Caki2 (cell line): ENCODE measurements at regions not wholly inside any gene's neighbourhood (a gene's known extent, or its start where the extent isn't known, plus 50 kb on each side); places are given as distances from the start of the nearest gene placed in this dataset.
"Not testable (repeated sequence)": the region's sequence is repeated elsewhere in the genome, so short reads cannot be mapped to it uniquely, and the experiment has no call there.

Experiments
- DNase-seq: peaks from one replicate; pipeline ENCODE4 v3.0.0-alpha.2; 2015; ENCODE audit warnings: low read depth
- in situ Hi-C: cut with HindIII; loops from 2 replicates; pipeline ENCODE4 v1.10.0; 2016; ENCODE audit warnings: low sequenced_read_pairs, low pct_unique_long_range_greater_than_20kb, mixed read lengths

GRCh38 chr12:74185360-74185759 lies 352.3 kb upstream of the ATXN7L3B start:
- in situ Hi-C loops: no loop called here
- no peak for DNase-seq

DNA sequence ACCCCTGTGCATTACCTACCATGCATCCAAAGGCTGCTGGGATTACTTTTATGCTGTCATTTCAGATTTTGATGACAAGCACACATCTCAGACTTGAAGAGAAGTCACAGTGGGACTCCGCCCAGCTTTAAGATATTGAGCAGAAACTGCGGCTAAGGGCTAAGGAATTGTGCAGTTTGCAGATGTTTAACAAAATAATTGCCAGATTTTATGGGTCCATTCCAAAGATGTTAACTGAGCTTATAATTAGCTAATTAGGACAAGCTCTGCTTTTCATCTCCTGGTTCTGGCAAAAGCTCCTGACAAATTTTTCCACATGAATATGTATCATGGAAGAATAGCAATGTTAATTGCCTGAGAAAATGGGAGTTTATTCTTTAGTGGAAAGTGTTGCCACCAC lies 344.4 kb upstream of the ATXN7L3B start:
- in situ Hi-C loops: no loop called here
- no peak for DNase-seq

DNA sequence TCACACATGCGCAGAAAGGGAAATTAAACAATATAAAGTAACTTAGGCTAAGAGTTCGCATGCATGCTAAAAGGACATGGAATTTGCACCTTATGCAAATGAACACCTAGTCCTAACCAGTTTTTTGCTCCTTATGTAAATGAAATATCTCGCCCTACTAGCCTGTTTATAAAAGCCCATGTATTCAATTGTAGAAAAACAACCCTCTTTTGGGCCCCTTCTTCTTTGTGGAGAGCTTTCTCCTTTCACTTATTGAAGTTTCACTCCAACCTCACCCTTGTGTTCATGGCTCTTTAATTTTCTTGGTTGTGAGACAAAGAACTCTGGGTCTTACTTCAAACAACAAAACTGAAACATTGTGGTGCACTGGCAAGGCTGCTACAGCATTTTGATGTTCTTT lies 333.4 kb upstream of the ATXN7L3B start:
- DNase-seq: no peak
- in situ Hi-C loops: no loop called here

DNA sequence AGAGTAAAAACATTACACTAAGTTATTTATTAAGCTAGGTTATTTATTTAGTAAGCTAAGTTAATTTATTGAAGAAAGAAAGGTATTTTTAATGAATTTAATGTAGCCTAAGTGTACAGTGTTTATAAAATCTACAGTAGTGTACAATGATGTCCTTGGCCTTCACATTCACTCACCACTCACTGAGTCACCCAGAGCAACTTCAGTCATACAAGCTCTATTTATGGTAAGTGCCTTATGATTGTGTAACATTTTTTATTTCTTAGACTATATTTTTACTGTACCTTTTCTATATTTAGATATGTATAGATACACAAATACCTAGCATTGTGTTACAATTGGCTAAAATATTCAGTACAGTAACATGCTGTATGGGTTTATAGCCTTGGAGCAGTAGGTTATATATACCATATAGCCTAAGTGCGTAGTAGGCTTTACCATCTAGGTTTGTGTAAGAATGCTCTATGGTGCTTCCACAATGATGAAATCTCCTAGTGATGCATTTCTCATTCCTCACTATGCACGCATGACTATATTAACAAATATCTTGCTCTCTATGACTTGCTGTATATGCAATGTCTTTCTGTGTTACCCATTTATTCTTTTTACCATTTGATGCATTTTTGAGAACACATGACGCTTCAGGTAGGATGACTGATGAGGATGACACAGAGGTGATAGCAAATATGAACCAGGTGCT lies 309.6 kb upstream of the ATXN7L3B start:
- in situ Hi-C loops: no loop called here
- DNase-seq: no peak

GRCh38 chr12:74229671-74230070 lies 308.0 kb upstream of the ATXN7L3B start:
- in situ Hi-C loops: no loop called here
- DNase-seq: no peak

- no peak for DNase-seq
- in situ Hi-C loops: no loop called here
Measured at GRCh38 chr12:74235342-74235741, 302.3 kb upstream of the ATXN7L3B start.

- in situ Hi-C loops: no loop called here
- no peak for DNase-seq
Measured at GRCh38 chr12:74241341-74241740, 296.3 kb upstream of the ATXN7L3B start.

DNA sequence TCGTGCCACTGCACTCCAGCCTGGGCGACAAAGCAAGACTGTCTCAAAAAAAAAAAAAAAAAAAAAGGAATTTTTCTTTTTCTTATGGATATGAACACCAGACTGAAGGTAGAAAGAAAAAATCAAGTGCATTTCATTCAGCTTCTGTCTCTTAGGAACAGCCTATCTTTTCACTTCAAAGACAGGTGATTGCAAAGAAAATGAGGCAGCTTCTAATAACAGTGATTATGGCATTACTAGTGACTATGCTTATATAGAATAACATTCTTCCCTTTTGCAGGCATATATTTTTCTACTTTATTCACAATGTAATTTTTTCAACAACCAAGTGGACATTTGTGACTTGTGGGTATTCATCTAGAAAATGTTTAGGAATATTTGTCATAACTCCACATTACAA lies 295.5 kb upstream of the ATXN7L3B start:
- no peak for DNase-seq
- in situ Hi-C loops: no loop called here

DNA sequence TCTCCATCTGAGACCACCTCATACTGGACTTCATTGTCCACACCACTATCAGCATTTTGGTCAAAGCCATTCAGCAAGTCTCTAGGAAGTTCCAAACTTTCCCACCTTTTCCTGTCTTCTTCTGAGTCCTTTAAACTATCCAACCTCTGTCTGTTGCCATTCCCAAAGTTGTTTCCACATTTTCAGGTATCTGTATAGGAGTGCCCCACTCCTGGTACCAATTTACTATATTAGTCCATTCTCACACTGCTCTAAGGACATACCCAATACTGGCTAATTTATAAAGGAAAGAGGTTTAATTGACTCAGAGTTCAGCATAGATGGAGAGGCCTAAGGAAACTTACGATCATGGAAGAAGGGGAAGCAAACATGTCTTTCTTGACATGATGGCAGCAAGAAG lies 292.2 kb upstream of the ATXN7L3B start:
- DNase-seq: no peak
- in situ Hi-C loops: no loop called here

DNA sequence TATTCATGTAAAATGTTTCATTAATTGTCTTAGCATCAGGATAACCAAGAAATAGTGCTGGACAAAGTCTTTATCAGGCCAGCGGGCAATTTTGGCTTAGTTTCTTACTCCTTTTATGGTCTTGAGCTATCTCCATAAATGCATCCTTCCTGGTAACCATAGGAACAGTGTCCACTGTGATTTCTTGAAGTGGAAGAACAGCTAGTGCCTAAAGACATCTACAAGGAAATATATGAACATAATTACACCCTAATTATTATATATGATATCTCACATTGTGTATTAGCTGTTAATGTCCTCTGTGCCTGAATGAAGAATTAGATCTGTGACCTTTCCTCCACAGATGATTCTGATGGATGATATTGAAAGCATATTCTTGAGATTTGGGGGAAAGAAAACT lies 286.7 kb upstream of the ATXN7L3B start:
- in situ Hi-C loops: no loop called here
- no peak for DNase-seq

DNA sequence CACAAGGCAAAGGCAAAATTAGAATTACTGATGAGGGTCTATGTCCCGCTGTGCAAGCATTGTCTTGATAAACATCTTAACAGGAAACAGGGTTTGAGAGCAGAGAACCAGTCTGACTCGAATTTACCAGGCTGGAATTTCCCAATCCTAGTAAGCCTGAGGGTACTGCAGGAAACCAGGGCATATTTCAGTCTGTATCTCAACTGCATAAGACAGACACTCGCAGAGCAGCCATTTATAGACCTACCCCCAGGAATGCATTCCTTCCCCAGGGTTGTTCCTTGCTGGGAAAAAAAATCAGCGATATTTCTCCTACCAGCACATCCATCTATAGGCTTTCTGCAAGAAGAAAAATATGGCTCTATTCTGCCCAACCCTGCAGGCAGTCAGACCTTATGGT lies 283.8 kb upstream of the ATXN7L3B start:
- DNase-seq, in situ Hi-C loops: not testable (repeated sequence)

DNA sequence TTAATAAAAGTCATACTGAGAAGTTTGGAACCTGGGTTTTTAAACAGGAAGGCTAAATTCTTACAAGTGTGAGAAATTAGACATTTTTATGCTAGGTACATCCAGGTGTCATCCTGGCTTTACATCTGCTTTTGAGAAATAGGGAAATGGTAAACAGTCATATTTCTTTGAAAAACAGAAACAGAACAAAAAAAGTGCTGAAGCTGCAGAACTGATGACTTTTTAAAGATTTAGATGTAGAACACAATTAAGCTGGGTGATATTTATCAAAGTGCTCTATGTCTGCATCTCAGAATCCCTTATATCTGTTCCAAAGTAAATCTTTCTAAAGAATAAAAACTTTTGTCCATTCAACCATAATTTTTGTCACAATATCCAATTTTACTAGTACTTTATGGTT lies 282.9 kb upstream of the ATXN7L3B start:
- in situ Hi-C loops: no loop called here

GRCh38 chr12:74259199-74259598 lies 278.4 kb upstream of the ATXN7L3B start:
- in situ Hi-C loops: no loop called here
- no peak for DNase-seq

More for the DNA sequence above, 282.9 kb upstream of the ATXN7L3B start:
- DNase-seq: no peak

DNA sequence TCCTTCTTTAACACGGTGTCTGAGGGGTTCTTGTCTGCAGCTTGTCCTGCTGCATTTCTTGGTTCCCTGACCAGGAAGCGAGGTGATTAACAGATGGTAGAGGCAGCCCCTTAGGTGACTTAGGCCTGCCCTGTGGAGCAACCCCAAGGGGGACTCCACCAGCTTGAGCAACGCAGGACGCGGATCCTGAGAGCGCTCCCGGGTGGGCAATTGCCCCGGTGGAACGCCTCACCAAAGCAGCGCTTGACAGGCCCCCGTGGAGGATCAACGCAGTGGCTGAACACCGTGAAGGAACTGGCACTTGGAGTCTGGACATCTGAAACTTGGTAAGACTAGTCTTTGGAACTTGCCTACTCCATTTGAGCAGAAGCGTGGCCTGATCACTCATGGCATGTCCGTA lies 272.9 kb upstream of the ATXN7L3B start:
- no peak for DNase-seq
- in situ Hi-C loops: no loop called here

GRCh38 chr12:74269355-74269754 lies 268.3 kb upstream of the ATXN7L3B start:
- DNase-seq, in situ Hi-C loops: not testable (repeated sequence)

DNA sequence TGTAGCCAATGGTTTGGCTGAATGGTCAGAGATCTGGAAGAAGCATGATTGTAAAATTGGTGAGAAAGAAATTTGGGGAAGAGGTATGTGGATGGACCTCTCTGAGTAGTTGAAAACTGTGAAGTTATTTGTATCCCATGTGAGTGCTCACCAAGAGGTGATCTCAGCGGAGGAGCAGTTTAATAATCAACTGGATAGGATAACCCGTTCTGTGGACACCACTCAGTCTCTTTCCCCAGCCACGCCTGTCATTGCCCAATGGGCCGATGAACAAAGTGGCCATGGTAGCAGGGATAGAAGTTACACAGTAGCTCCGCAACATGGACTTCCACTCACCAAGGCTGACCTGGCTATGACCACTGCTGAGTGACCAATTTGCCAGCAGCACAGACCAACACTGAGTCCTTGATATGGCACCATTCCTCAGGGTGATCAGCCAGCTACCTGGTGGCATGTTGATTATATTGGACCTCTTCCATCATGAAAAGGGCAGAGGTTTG lies 257.4 kb upstream of the ATXN7L3B start:
- no peak for DNase-seq
- in situ Hi-C loops: no loop called here

GRCh38 chr12:74281401-74282180 lies 256.0 kb upstream of the ATXN7L3B start:
- in situ Hi-C loops, DNase-seq: not testable (repeated sequence)

- DNase-seq: no peak
- in situ Hi-C loops: no loop called here
Measured at GRCh38 chr12:74283646-74284045, 254.0 kb upstream of the ATXN7L3B start.

DNA sequence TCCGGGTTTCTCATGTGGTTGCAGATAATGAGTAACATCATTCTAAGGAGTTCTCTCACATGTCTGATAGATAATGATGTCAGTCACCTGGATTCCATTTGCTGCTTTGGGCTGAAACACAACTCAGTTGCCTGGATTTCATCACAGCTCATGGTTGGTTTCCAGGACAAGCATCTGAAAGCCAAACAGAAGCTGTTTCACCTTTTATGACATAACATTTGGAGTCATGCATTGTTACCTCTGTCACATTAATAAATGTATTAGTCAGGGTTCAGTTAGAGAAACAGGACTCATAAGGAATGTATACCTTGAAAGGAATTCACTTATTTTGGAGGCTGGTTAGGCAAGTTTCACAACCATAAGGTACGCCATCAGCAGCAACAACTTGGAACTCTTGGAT lies 251.9 kb upstream of the ATXN7L3B start:
- no peak for DNase-seq
- in situ Hi-C loops: no loop called here

DNA sequence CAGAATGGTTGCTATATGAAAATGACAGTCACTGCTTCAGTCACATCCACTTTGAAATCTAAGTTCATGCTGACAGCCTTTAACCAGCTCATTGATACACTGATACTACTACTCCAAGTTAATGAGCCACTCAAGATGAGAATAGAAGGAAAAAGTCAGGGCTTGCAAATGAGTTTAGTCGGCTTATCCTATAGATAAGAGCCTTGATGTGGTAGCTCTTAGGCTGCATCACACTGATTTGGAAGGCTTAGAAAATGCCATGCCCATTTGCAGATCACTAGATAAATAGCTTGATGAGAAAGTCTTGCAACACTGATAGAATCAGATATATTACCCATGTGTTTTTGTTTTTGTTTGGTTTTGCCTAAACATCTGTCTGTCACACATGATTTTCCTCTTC lies 251.4 kb upstream of the ATXN7L3B start:
- no peak for DNase-seq
- in situ Hi-C loops: no loop called here
